ENCODE measurements at regions not wholly inside any gene's neighbourhood (a gene's known extent, or its start where the extent isn't known, plus 50 kb on each side); places are given as distances from the start of the nearest gene placed in this dataset.

DNA sequence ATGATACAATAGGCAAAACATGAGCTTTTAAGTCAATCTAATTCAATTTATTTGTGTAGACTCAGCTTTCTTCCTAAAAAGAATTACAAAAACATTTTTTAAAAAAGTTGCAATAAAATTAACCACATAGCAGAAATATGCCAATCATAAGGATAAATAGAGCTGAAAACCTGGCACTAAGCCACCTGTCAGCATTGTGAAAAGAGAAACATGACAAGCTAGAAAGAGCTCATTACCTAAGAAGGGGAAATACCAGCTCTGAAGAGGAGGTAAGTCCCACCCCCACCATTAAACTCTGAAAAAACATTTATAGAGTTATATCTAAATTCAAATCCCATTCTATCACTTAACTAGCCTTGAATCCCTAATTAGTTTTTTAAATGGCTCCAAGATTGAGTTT lies 372.9 kb downstream of the OSTF1 start:
- ChIA-PET CTCF (ENCODE audit: low intra/inter-chr PET ratio, low total read pairs) (no interaction called here), POLR2A (no interaction called here)
- Histone ChIP-seq H3K9ac (ENCODE audit: insufficient read depth, low read depth, low read length) (no peak overlapping the region), H3K36me3 (replicated peaks in 1 of 2; ENCODE audit: control insufficient read depth in 1 of 2, insufficient read depth in 2 of 2, low read length in 2 of 2) (no peaks in the 10 kb centered on the region), H3K9me3 (ENCODE audit: low read length) (no peaks in the 10 kb centered on the region), H3K4me1 (ENCODE audit: insufficient read depth, low read length) (no peaks in the 10 kb centered on the region), H3K27me3 (ENCODE audit: control insufficient read depth in 1 of 2, insufficient read depth in 2 of 2, low read length in 2 of 2) (no peaks in the 10 kb centered on the region), H3K79me2 (ENCODE audit: insufficient read depth, low read length) (no peaks in the 10 kb centered on the region), H2AFZ (ENCODE audit: low read length) (no peak overlapping the region), H4K20me1 (ENCODE audit: insufficient read depth, low read length) (no peaks in the 10 kb centered on the region), H3K4me3 (replicated peaks in 1 of 3; ENCODE audit: insufficient read depth in 1 of 3, low read depth in 2 of 3, low read length in 3 of 3) (no peak overlapping the region), H3K27ac (ENCODE audit: extremely low read length, insufficient read depth, low read length) (no peak overlapping the region), H3K4me2 (ENCODE audit: low read depth, low read length) (no peak overlapping the region)
- no peak for FAIRE-seq
- BruUV-seq (replicated peaks) = no TSS peak
- intact Hi-C loops (cut with micrococcal nuclease; ENCODE audit: unreplicated experiment) = no loop called here
- no peak for DNase-seq (ENCODE audit: low spot score)
- no peak for TF ChIP-seq ZNF564 (CRISPR knock-in tag; IDR thresholded peaks at IDR 0.05)
- TF ChIP-seq RFX5 (IDR thresholded peaks at IDR 0.05; ENCODE audit: low read depth, low read length) = no peak
- ATAC-seq = no peak
- in situ Hi-C loops (cut with HindIII; ENCODE audit: extremely low pct_ligation_motif_present, low pct_unique_long_range_greater_than_20kb) = no loop called here

DNA sequence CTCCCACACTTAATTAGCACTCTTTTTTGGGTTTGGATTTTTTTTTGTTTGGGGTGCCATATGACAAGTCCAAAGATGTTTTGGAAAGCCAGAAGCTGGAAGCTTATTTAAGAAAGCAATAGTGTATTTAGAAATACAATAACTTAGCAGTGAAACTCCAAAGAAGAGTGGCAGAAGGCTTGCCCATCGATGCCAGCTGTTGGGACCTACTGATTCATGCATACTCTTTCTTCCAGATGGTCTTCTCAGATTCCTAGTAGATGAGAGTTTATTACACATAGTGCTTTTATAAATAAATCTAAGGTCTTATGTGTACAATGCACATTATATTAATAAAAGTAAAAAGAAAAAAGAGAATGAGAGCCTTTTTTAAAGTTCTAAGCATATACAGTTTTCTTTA lies 374.6 kb downstream of the OSTF1 start:
- H3K9ac ChIP-seq (ENCODE audit: insufficient read depth, low read depth, low read length) = no peak overlapping the region
- no peaks in the 10 kb centered on the region for H3K27me3 ChIP-seq (ENCODE audit: control insufficient read depth in 1 of 2, insufficient read depth in 2 of 2, low read length in 2 of 2)
- no peaks in the 10 kb centered on the region for H3K4me1 ChIP-seq (ENCODE audit: insufficient read depth, low read length)
- DNase-seq (ENCODE audit: low spot score) (no peak), ATAC-seq (no peak), FAIRE-seq (no peak)
- no peak overlapping the region for H3K4me2 ChIP-seq (ENCODE audit: low read depth, low read length)
- ChIA-PET POLR2A (no interaction called here), CTCF (ENCODE audit: low intra/inter-chr PET ratio, low total read pairs) (no interaction called here)
- no peak overlapping the region for H3K27ac ChIP-seq (ENCODE audit: extremely low read length, insufficient read depth, low read length)
- 0% methylated on average over 1 of the region's 1 CpG for WGBS (ENCODE audit: low lambda C conversion rate)
- no TSS peak for BruUV-seq (replicated peaks)
- H3K4me3 ChIP-seq (replicated peaks in 1 of 3; ENCODE audit: insufficient read depth in 1 of 3, low read depth in 2 of 3, low read length in 3 of 3) = no peak overlapping the region
- in situ Hi-C loops (cut with HindIII; ENCODE audit: extremely low pct_ligation_motif_present, low pct_unique_long_range_greater_than_20kb) (no loop called here), intact Hi-C loops (cut with micrococcal nuclease; ENCODE audit: unreplicated experiment) (no loop called here)
- no peaks in the 10 kb centered on the region for H3K79me2 ChIP-seq (ENCODE audit: insufficient read depth, low read length)
- H4K20me1 ChIP-seq (ENCODE audit: insufficient read depth, low read length) = no peaks in the 10 kb centered on the region
- no peak overlapping the region for H2AFZ ChIP-seq (ENCODE audit: low read length)
- TF ChIP-seq SMARCC2 (IDR thresholded peaks at IDR 0.05) = no peak
- TF ChIP-seq, protein P1, sequence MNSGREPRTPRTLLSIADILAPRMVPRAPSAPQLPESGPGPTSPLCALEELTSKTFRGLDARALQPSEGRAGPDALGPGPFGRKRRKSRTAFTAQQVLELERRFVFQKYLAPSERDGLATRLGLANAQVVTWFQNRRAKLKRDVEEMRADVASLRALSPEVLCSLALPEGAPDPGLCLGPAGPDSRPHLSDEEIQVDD (CRISPR knock-in tag; IDR thresholded peaks at IDR 0.05; ENCODE audit: borderline replicate concordance) = no peak
- H3K36me3 ChIP-seq (replicated peaks in 1 of 2; ENCODE audit: control insufficient read depth in 1 of 2, insufficient read depth in 2 of 2, low read length in 2 of 2) = no peaks in the 10 kb centered on the region
- H3K9me3 ChIP-seq (ENCODE audit: low read length) = no peaks in the 10 kb centered on the region
